ENCODE measurements at regions not wholly inside any gene's neighbourhood (a gene's known extent, or its start where the extent isn't known, plus 50 kb on each side); places are given as distances from the start of the nearest gene placed in this dataset.

DNA sequence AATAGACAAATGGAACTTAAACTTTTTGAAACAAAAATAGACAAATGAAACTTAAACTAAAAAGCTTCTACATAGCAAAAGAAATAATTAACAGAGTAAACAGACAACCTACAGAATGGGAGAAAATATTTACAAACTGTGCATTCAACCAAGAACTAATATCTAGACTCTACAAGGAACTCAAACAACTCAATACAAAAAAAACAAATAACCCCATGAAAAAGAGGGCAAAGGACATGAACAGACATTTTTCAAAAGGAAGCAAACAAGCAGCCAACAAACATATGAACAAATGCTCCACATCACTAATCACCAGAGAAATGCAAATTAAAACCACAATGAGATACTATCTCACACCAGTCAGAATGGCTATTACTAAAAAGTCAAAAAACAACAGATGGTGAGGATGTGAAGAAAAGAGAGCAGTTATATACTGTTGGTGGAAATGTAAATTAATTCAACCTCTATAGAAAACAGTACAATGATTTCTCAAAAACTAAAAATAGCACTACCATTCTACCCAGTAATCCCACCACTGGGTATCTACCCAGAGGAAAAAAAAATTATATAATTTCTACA is 170.8 kb upstream of the RGMB start:
- Mint-ChIP-seq H3K4me1 (peaks cover 11% of the 10 kb centered on the region; the same call in 1 of the 2 replicates), H3K27me3 (ENCODE audit: low read depth) (no peaks in the 10 kb centered on the region), H3K27ac (no peak overlapping the region), H3K4me3 (no peak overlapping the region), H3K36me3 (peaks cover 27% of the 10 kb centered on the region), H3K9me3 (peaks cover 44% of the 10 kb centered on the region)
- ATAC-seq = no peak
- CTCF ChIA-PET = no interaction called here
- TF ChIP-seq GABPB1 (CRISPR knock-in tag; IDR thresholded peaks at IDR 0.05) (no peak), RELA (CRISPR knock-in tag; IDR thresholded peaks at IDR 0.05; ENCODE audit: borderline replicate concordance) (no peak), CREM (CRISPR knock-in tag; IDR thresholded peaks at IDR 0.05) (no peak), ZNF121 (CRISPR knock-in tag; IDR thresholded peaks at IDR 0.05) (no peak), ETV6 (CRISPR knock-in tag; IDR thresholded peaks at IDR 0.05) (no peak), GRHL2 (CRISPR knock-in tag; IDR thresholded peaks at IDR 0.05; ENCODE audit: insufficient replicate concordance, severe bottlenecking) (no peak), NR1H2 (CRISPR knock-in tag; IDR thresholded peaks at IDR 0.05) (no peak), ZNF396 (CRISPR knock-in tag; IDR thresholded peaks at IDR 0.05; ENCODE audit: borderline replicate concordance) (no peak), GTF2I (CRISPR knock-in tag; conservative IDR thresholded peaks at IDR 0.05) (no peak), ZNF219 (CRISPR knock-in tag; IDR thresholded peaks at IDR 0.05; ENCODE audit: borderline replicate concordance) (no peak)
- TF ChIP-seq, protein P1, sequence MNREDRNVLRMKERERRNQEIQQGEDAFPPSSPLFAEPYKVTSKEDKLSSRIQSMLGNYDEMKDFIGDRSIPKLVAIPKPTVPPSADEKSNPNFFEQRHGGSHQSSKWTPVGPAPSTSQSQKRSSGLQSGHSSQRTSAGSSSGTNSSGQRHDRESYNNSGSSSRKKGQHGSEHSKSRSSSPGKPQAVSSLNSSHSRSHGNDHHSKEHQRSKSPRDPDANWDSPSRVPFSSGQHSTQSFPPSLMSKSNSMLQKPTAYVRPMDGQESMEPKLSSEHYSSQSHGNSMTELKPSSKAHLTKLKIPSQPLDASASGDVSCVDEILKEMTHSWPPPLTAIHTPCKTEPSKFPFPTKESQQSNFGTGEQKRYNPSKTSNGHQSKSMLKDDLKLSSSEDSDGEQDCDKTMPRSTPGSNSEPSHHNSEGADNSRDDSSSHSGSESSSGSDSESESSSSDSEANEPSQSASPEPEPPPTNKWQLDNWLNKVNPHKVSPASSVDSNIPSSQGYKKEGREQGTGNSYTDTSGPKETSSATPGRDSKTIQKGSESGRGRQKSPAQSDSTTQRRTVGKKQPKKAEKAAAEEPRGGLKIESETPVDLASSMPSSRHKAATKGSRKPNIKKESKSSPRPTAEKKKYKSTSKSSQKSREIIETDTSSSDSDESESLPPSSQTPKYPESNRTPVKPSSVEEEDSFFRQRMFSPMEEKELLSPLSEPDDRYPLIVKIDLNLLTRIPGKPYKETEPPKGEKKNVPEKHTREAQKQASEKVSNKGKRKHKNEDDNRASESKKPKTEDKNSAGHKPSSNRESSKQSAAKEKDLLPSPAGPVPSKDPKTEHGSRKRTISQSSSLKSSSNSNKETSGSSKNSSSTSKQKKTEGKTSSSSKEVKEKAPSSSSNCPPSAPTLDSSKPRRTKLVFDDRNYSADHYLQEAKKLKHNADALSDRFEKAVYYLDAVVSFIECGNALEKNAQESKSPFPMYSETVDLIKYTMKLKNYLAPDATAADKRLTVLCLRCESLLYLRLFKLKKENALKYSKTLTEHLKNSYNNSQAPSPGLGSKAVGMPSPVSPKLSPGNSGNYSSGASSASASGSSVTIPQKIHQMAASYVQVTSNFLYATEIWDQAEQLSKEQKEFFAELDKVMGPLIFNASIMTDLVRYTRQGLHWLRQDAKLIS (CRISPR knock-in tag; IDR thresholded peaks at IDR 0.05; ENCODE audit: borderline replicate concordance) = no peak
- TF ChIP-seq, protein P2, sequence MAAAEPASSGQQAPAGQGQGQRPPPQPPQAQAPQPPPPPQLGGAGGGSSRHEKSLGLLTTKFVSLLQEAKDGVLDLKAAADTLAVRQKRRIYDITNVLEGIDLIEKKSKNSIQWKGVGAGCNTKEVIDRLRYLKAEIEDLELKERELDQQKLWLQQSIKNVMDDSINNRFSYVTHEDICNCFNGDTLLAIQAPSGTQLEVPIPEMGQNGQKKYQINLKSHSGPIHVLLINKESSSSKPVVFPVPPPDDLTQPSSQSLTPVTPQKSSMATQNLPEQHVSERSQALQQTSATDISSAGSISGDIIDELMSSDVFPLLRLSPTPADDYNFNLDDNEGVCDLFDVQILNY (CRISPR knock-in tag; IDR thresholded peaks at IDR 0.05) = no peak
- TF ChIP-seq, protein P3, sequence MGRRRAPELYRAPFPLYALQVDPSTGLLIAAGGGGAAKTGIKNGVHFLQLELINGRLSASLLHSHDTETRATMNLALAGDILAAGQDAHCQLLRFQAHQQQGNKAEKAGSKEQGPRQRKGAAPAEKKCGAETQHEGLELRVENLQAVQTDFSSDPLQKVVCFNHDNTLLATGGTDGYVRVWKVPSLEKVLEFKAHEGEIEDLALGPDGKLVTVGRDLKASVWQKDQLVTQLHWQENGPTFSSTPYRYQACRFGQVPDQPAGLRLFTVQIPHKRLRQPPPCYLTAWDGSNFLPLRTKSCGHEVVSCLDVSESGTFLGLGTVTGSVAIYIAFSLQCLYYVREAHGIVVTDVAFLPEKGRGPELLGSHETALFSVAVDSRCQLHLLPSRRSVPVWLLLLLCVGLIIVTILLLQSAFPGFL (CRISPR knock-in tag; IDR thresholded peaks at IDR 0.05; ENCODE audit: borderline replicate concordance) = no peak
- TF ChIP-seq, protein P4, sequence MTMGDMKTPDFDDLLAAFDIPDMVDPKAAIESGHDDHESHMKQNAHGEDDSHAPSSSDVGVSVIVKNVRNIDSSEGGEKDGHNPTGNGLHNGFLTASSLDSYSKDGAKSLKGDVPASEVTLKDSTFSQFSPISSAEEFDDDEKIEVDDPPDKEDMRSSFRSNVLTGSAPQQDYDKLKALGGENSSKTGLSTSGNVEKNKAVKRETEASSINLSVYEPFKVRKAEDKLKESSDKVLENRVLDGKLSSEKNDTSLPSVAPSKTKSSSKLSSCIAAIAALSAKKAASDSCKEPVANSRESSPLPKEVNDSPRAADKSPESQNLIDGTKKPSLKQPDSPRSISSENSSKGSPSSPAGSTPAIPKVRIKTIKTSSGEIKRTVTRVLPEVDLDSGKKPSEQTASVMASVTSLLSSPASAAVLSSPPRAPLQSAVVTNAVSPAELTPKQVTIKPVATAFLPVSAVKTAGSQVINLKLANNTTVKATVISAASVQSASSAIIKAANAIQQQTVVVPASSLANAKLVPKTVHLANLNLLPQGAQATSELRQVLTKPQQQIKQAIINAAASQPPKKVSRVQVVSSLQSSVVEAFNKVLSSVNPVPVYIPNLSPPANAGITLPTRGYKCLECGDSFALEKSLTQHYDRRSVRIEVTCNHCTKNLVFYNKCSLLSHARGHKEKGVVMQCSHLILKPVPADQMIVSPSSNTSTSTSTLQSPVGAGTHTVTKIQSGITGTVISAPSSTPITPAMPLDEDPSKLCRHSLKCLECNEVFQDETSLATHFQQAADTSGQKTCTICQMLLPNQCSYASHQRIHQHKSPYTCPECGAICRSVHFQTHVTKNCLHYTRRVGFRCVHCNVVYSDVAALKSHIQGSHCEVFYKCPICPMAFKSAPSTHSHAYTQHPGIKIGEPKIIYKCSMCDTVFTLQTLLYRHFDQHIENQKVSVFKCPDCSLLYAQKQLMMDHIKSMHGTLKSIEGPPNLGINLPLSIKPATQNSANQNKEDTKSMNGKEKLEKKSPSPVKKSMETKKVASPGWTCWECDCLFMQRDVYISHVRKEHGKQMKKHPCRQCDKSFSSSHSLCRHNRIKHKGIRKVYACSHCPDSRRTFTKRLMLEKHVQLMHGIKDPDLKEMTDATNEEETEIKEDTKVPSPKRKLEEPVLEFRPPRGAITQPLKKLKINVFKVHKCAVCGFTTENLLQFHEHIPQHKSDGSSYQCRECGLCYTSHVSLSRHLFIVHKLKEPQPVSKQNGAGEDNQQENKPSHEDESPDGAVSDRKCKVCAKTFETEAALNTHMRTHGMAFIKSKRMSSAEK (CRISPR knock-in tag; IDR thresholded peaks at IDR 0.05; ENCODE audit: borderline replicate concordance) = no peak
- no peak for DNase-seq (ENCODE audit: low spot score)
- POLR2A ChIA-PET = no interaction called here

DNA sequence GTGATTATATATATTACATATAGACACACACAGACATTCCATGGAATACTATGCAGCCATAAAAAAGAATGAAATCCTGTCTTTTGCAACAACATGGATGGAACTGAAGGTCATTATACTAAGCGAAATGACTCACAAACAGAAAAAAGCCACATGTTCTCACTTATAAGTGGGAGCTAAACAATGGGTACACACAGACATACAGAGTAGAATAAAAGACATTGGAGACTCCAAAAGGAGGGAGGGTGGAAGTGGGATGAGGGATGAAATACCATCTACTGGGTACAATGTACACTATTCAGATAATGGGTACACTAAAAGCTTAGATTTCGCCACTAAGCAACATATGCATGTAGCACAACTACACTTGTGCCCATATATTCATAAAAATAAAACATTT is 170.0 kb upstream of the RGMB start:
- H3K36me3 Mint-ChIP-seq = peaks cover 27% of the 10 kb centered on the region
- no peak for ATAC-seq
- TF ChIP-seq, protein P5, sequence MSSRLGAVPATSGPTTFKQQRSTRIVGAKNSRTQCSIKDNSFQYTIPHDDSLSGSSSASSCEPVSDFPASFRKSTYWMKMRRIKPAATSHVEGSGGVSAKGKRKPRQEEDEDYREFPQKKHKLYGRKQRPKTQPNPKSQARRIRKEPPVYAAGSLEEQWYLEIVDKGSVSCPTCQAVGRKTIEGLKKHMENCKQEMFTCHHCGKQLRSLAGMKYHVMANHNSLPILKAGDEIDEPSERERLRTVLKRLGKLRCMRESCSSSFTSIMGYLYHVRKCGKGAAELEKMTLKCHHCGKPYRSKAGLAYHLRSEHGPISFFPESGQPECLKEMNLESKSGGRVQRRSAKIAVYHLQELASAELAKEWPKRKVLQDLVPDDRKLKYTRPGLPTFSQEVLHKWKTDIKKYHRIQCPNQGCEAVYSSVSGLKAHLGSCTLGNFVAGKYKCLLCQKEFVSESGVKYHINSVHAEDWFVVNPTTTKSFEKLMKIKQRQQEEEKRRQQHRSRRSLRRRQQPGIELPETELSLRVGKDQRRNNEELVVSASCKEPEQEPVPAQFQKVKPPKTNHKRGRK (CRISPR knock-in tag; IDR thresholded peaks at IDR 0.05; ENCODE audit: borderline replicate concordance) = no peak
- no peak for TF ChIP-seq TEAD1 (CRISPR knock-in tag; IDR thresholded peaks at IDR 0.05)
- TF ChIP-seq, protein P3 (CRISPR knock-in tag; IDR thresholded peaks at IDR 0.05; ENCODE audit: borderline replicate concordance) = no peak
- TF ChIP-seq, protein P6, sequence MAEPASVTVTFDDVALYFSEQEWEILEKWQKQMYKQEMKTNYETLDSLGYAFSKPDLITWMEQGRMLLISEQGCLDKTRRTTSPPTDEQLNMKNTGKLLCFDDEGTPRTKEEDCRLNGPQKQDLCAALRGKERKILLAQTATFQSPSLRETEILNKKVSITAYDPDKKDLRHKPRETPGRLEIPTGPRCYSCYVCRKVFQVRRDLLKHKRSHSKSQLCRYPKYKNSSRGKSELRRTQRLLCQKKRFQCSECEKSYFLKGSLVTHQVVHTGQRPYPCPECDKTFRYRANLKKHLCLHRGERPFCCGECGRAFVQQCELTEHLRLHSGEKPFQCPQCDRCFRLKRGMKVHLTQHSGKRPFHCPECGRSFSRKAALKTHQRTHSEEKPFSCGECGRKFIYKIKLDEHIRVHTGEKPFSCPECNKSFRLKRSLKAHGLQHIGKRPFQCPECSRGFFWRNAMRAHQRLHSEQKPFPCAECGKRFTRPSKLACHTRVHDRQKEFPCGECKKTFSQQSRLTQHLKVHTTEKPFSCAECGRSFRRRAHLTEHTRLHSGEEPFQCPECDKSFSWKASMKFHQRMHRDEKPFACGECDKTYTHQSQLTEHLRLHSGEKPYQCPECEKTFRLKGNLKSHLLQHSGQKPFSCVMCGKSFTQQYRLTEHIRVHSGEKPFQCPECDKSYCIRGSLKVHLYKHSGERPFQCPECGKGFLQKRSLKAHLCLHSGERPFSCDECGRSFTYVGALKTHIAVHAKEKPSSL (CRISPR knock-in tag; conservative IDR thresholded peaks at IDR 0.05) = no peak

More for the DNA sequence above, 170.0 kb upstream of the RGMB start:
- no peak overlapping the region for H3K4me3 Mint-ChIP-seq
- ChIA-PET CTCF (no interaction called here), POLR2A (no interaction called here)
- peaks cover 11% of the 10 kb centered on the region; the same call in 1 of the 2 replicates for H3K4me1 Mint-ChIP-seq
- H3K27ac Mint-ChIP-seq = no peak overlapping the region
- no peaks in the 10 kb centered on the region for H3K27me3 Mint-ChIP-seq (ENCODE audit: low read depth)
- H3K9me3 Mint-ChIP-seq = peaks cover 40% of the 10 kb centered on the region
- no peak for DNase-seq (ENCODE audit: low spot score)

All from WTC11 (cell line).